ENCODE measurements at regions not wholly inside any gene's neighbourhood (a gene's known extent, or its start where the extent isn't known, plus 50 kb on each side); places are given as distances from the start of the nearest gene placed in this dataset.

GRCh38 chr6:104629826-104630225 lies 229.9 kb downstream of the HACE1 start:
- Histone ChIP-seq H3K27ac (ENCODE audit: low read depth in 1 of 2, low read length in 1 of 2) (no peak overlapping the region), H3K9me3 (ENCODE audit: control insufficient read depth in 2 of 2, insufficient read depth in 1 of 2, low read length in 1 of 2) (peaks cover 0 to 4% of the 10 kb centered on the region in 2 donors), H3K27me3 (ENCODE audit: control insufficient read depth in 2 of 2, insufficient read depth in 1 of 2, low read length in 1 of 2) (no peaks in the 10 kb centered on the region), H3K4me3 (ENCODE audit: low read length in 2 of 2) (no peak overlapping the region), H3K4me1 (ENCODE audit: control insufficient read depth in 2 of 2, insufficient read depth in 2 of 2, low read length in 2 of 2) (no peaks in the 10 kb centered on the region), H3K36me3 (ENCODE audit: control insufficient read depth in 2 of 2, insufficient read depth in 2 of 2, low read length in 1 of 2) (no peaks in the 10 kb centered on the region)
- 93% methylated on average over 4 of the region's 4 CpGs for WGBS
- no peak for DNase-seq (ENCODE audit: low read depth in 6 of 9, low spot score in 9 of 9)

GRCh38 chr6:104625536-104625935 lies 234.2 kb downstream of the HACE1 start:
- Histone ChIP-seq H3K36me3 (ENCODE audit: control insufficient read depth in 2 of 2, insufficient read depth in 2 of 2, low read length in 1 of 2) (no peaks in the 10 kb centered on the region), H3K4me3 (ENCODE audit: low read length in 2 of 2) (no peak overlapping the region), H3K4me1 (ENCODE audit: control insufficient read depth in 2 of 2, insufficient read depth in 2 of 2, low read length in 2 of 2) (no peaks in the 10 kb centered on the region), H3K27me3 (ENCODE audit: control insufficient read depth in 2 of 2, insufficient read depth in 1 of 2, low read length in 1 of 2) (no peaks in the 10 kb centered on the region), H3K9me3 (ENCODE audit: control insufficient read depth in 2 of 2, insufficient read depth in 1 of 2, low read length in 1 of 2) (no peaks in the 10 kb centered on the region), H3K27ac (ENCODE audit: low read depth in 1 of 2, low read length in 1 of 2) (no peak overlapping the region)
- no peak for DNase-seq (ENCODE audit: low read depth in 6 of 9, low spot score in 9 of 9)
- 95% methylated on average over 5 of the region's 5 CpGs for WGBS

- Histone ChIP-seq H3K27ac (ENCODE audit: low read depth in 1 of 2, low read length in 1 of 2) (no peak overlapping the region), H3K27me3 (ENCODE audit: control insufficient read depth in 2 of 2, insufficient read depth in 1 of 2, low read length in 1 of 2) (no peaks in the 10 kb centered on the region), H3K4me1 (ENCODE audit: control insufficient read depth in 2 of 2, insufficient read depth in 2 of 2, low read length in 2 of 2) (no peaks in the 10 kb centered on the region), H3K4me3 (ENCODE audit: low read length in 2 of 2) (no peak overlapping the region), H3K9me3 (ENCODE audit: control insufficient read depth in 2 of 2, insufficient read depth in 1 of 2, low read length in 1 of 2) (no peaks in the 10 kb centered on the region), H3K36me3 (ENCODE audit: control insufficient read depth in 2 of 2, insufficient read depth in 2 of 2, low read length in 1 of 2) (no peaks in the 10 kb centered on the region)
- 38% methylated on average over 9 of the region's 9 CpGs for WGBS
- peak in 4 of 9 donors; percentile 2 to 32 (median 12) for DNase-seq (ENCODE audit: low read depth in 6 of 9, low spot score in 9 of 9)
Measured at GRCh38 chr6:104623052-104623690, 236.5 kb downstream of the HACE1 start.

GRCh38 chr6:104621396-104621795 lies 238.3 kb downstream of the HACE1 start:
- DNase-seq (ENCODE audit: low read depth in 6 of 9, low spot score in 9 of 9): no peak
- H3K4me3 ChIP-seq (ENCODE audit: low read length in 2 of 2): no peak overlapping the region
- WGBS: 96% methylated on average over 2 of the region's 2 CpGs
- H3K4me1 ChIP-seq (ENCODE audit: control insufficient read depth in 2 of 2, insufficient read depth in 2 of 2, low read length in 2 of 2): no peaks in the 10 kb centered on the region
- no peaks in the 10 kb centered on the region for H3K9me3 ChIP-seq (ENCODE audit: control insufficient read depth in 2 of 2, insufficient read depth in 1 of 2, low read length in 1 of 2)
- H3K27ac ChIP-seq (ENCODE audit: low read depth in 1 of 2, low read length in 1 of 2): no peak overlapping the region
- no peaks in the 10 kb centered on the region for H3K36me3 ChIP-seq (ENCODE audit: control insufficient read depth in 2 of 2, insufficient read depth in 2 of 2, low read length in 1 of 2)
- no peaks in the 10 kb centered on the region for H3K27me3 ChIP-seq (ENCODE audit: control insufficient read depth in 2 of 2, insufficient read depth in 1 of 2, low read length in 1 of 2)

GRCh38 chr6:104617591-104617990 lies 242.1 kb downstream of the HACE1 start:
- 95% methylated on average over 4 of the region's 4 CpGs for WGBS

GRCh38 chr6:104614394-104614793 lies 245.3 kb downstream of the HACE1 start:
- no peak for DNase-seq (ENCODE audit: low read depth in 6 of 9, low spot score in 9 of 9)
- WGBS: 95% methylated on average over 1 of the region's 1 CpG
- H3K36me3 ChIP-seq (ENCODE audit: control insufficient read depth in 2 of 2, insufficient read depth in 2 of 2, low read length in 1 of 2): no peaks in the 10 kb centered on the region
- H3K27ac ChIP-seq (ENCODE audit: low read depth in 1 of 2, low read length in 1 of 2): no peak overlapping the region
- no peaks in the 10 kb centered on the region for H3K27me3 ChIP-seq (ENCODE audit: control insufficient read depth in 2 of 2, insufficient read depth in 1 of 2, low read length in 1 of 2)
- H3K4me1 ChIP-seq (ENCODE audit: control insufficient read depth in 2 of 2, insufficient read depth in 2 of 2, low read length in 2 of 2): no peaks in the 10 kb centered on the region
- no peak overlapping the region for H3K4me3 ChIP-seq (ENCODE audit: low read length in 2 of 2)
- H3K9me3 ChIP-seq (ENCODE audit: control insufficient read depth in 2 of 2, insufficient read depth in 1 of 2, low read length in 1 of 2): no peaks in the 10 kb centered on the region

More at GRCh38 chr6:104617591-104617990, 242.1 kb downstream of the HACE1 start:
- no peaks in the 10 kb centered on the region for H3K36me3 ChIP-seq (ENCODE audit: control insufficient read depth in 2 of 2, insufficient read depth in 2 of 2, low read length in 1 of 2)
- H3K4me1 ChIP-seq (ENCODE audit: control insufficient read depth in 2 of 2, insufficient read depth in 2 of 2, low read length in 2 of 2): no peaks in the 10 kb centered on the region
- DNase-seq (ENCODE audit: low read depth in 6 of 9, low spot score in 9 of 9): no peak
- H3K9me3 ChIP-seq (ENCODE audit: control insufficient read depth in 2 of 2, insufficient read depth in 1 of 2, low read length in 1 of 2): no peaks in the 10 kb centered on the region
- H3K27me3 ChIP-seq (ENCODE audit: control insufficient read depth in 2 of 2, insufficient read depth in 1 of 2, low read length in 1 of 2): no peaks in the 10 kb centered on the region
- H3K4me3 ChIP-seq (ENCODE audit: low read length in 2 of 2): no peak overlapping the region
- no peak overlapping the region for H3K27ac ChIP-seq (ENCODE audit: low read depth in 1 of 2, low read length in 1 of 2)

GRCh38 chr6:104613416-104614001 lies 246.2 kb downstream of the HACE1 start:
- Histone ChIP-seq H3K4me3 (ENCODE audit: low read length in 2 of 2) (no peak overlapping the region), H3K4me1 (ENCODE audit: control insufficient read depth in 2 of 2, insufficient read depth in 2 of 2, low read length in 2 of 2) (no peaks in the 10 kb centered on the region), H3K27ac (ENCODE audit: low read depth in 1 of 2, low read length in 1 of 2) (no peak overlapping the region), H3K36me3 (ENCODE audit: control insufficient read depth in 2 of 2, insufficient read depth in 2 of 2, low read length in 1 of 2) (no peaks in the 10 kb centered on the region), H3K9me3 (ENCODE audit: control insufficient read depth in 2 of 2, insufficient read depth in 1 of 2, low read length in 1 of 2) (no peaks in the 10 kb centered on the region), H3K27me3 (ENCODE audit: control insufficient read depth in 2 of 2, insufficient read depth in 1 of 2, low read length in 1 of 2) (no peaks in the 10 kb centered on the region)
- 94% methylated on average over 4 of the region's 4 CpGs for WGBS
- DNase-seq (ENCODE audit: low read depth in 6 of 9, low spot score in 9 of 9): no peak

- Histone ChIP-seq H3K9me3 (ENCODE audit: control insufficient read depth in 2 of 2, insufficient read depth in 1 of 2, low read length in 1 of 2) (no peaks in the 10 kb centered on the region), H3K4me3 (ENCODE audit: low read length in 2 of 2) (no peak overlapping the region), H3K27me3 (ENCODE audit: control insufficient read depth in 2 of 2, insufficient read depth in 1 of 2, low read length in 1 of 2) (no peaks in the 10 kb centered on the region), H3K4me1 (ENCODE audit: control insufficient read depth in 2 of 2, insufficient read depth in 2 of 2, low read length in 2 of 2) (no peaks in the 10 kb centered on the region), H3K36me3 (ENCODE audit: control insufficient read depth in 2 of 2, insufficient read depth in 2 of 2, low read length in 1 of 2) (no peaks in the 10 kb centered on the region), H3K27ac (ENCODE audit: low read depth in 1 of 2, low read length in 1 of 2) (no peak overlapping the region)
- 95% methylated on average over 1 of the region's 1 CpG for WGBS
- DNase-seq (ENCODE audit: low read depth in 6 of 9, low spot score in 9 of 9): no peak
Measured at GRCh38 chr6:104612541-104612940, 247.2 kb downstream of the HACE1 start.

- Histone ChIP-seq H3K27me3 (ENCODE audit: control insufficient read depth in 2 of 2, insufficient read depth in 1 of 2, low read length in 1 of 2) (no peaks in the 10 kb centered on the region), H3K36me3 (ENCODE audit: control insufficient read depth in 2 of 2, insufficient read depth in 2 of 2, low read length in 1 of 2) (no peaks in the 10 kb centered on the region), H3K9me3 (ENCODE audit: control insufficient read depth in 2 of 2, insufficient read depth in 1 of 2, low read length in 1 of 2) (no peaks in the 10 kb centered on the region), H3K27ac (ENCODE audit: low read depth in 1 of 2, low read length in 1 of 2) (no peak overlapping the region), H3K4me1 (ENCODE audit: control insufficient read depth in 2 of 2, insufficient read depth in 2 of 2, low read length in 2 of 2) (no peaks in the 10 kb centered on the region), H3K4me3 (ENCODE audit: low read length in 2 of 2) (no peak overlapping the region)
- WGBS: 98% methylated on average over 5 of the region's 5 CpGs
- no peak for DNase-seq (ENCODE audit: low read depth in 6 of 9, low spot score in 9 of 9)
Measured at GRCh38 chr6:104608101-104608500, 251.6 kb downstream of the HACE1 start.
